Neuronal stem cell (in vitro differentiated cells): ENCODE measurements at regions not wholly inside any gene's neighbourhood (a gene's known extent, or its start where the extent isn't known, plus 50 kb on each side); places are given as distances from the start of the nearest gene placed in this dataset.
"Not testable (repeated sequence)": the region's sequence is repeated elsewhere in the genome, so short reads cannot be mapped to it uniquely, and the experiment has no call there.

ENCODE experiments used
- DNase-seq: peaks from one replicate; pipeline ENCODE4 v3.0.0-alpha.2; 2013; ENCODE audit warnings: low spot score
- H2AFZ ChIP-seq: one replicate; pipeline ENCODE4 v1.6.1; 2013; ENCODE audit warnings: mild to moderate bottlenecking, low read length, inconsistent platforms
- H2AK5ac ChIP-seq: 2 replicates; pipeline ENCODE4 v1.6.1; 2013; ENCODE audit warnings: low read depth, mild to moderate bottlenecking, inconsistent platforms, low read length, moderate library complexity, mixed read lengths
- H2BK120ac ChIP-seq: 2 replicates; pipeline ENCODE4 v1.6.1; 2013; ENCODE audit warnings: low read depth, mild to moderate bottlenecking, inconsistent platforms, low read length, moderate library complexity, mixed read lengths
- H2BK12ac ChIP-seq: one replicate; pipeline ENCODE4 v1.6.1; 2013; ENCODE audit warnings: low read length, inconsistent platforms
- H2BK15ac ChIP-seq: 2 replicates; pipeline ENCODE4 v1.6.1; 2013; ENCODE audit warnings: mild to moderate bottlenecking, low read length, inconsistent platforms, mixed read lengths
- H2BK5ac ChIP-seq: one replicate; pipeline ENCODE4 v1.6.1; 2013; ENCODE audit warnings: inconsistent platforms, mild to moderate bottlenecking, low read length, moderate library complexity
- H3K14ac ChIP-seq: one replicate; pipeline ENCODE4 v1.6.1; 2013; ENCODE audit warnings: low read length, inconsistent platforms
- H3K18ac ChIP-seq: 2 replicates; pipeline ENCODE4 v1.6.1; 2013; ENCODE audit warnings: low read length, inconsistent platforms
- H3K23ac ChIP-seq: 2 replicates; pipeline ENCODE4 v1.6.1; 2013; ENCODE audit warnings: low read depth, mild to moderate bottlenecking, mixed read lengths, low read length, inconsistent platforms; ENCODE audit not compliant: poor library complexity
- H3K27ac ChIP-seq: replicated peaks from 3 replicates; pipeline ENCODE4 v1.5.1; 2013; ENCODE audit warnings: low read length, inconsistent platforms
- H3K27me3 ChIP-seq, 3 experiments: 2 replicates each; pipeline ENCODE4 v1.6.1; 2013; ENCODE audit warnings: low read length in 3 of 3, mild to moderate bottlenecking in 2 of 3, inconsistent platforms in 1 of 3, low read depth in 1 of 3, mixed read lengths in 1 of 3, moderate library complexity in 1 of 3; ENCODE audit not compliant: control insufficient read depth in 3 of 3, insufficient read depth in 3 of 3
- H3K36me3 ChIP-seq, 2 donors: replicated peaks in 1 of 2; 2 replicates each; pipeline ENCODE4 v1.6.1; 2013; ENCODE audit warnings: low read length in 2 of 2; ENCODE audit not compliant: control insufficient read depth in 2 of 2, insufficient read depth in 2 of 2
- H3K4ac ChIP-seq: 2 replicates; pipeline ENCODE4 v1.6.1; 2013; ENCODE audit warnings: inconsistent platforms, mild to moderate bottlenecking, low read length, moderate library complexity
- H3K4me1 ChIP-seq, 2 donors: 1 replicate in 1 of 2; 2 replicates in 1 of 2; pipeline ENCODE4 v1.6.1; 2013; ENCODE audit warnings: low read length in 2 of 2, low read depth in 1 of 2; ENCODE audit not compliant: control insufficient read depth in 2 of 2, insufficient read depth in 1 of 2
- H3K4me2 ChIP-seq: one replicate; pipeline ENCODE4 v1.6.1; 2013; ENCODE audit warnings: mild to moderate bottlenecking, low read length, inconsistent platforms; ENCODE audit not compliant: insufficient read depth, poor library complexity, severe bottlenecking
- H3K4me3 ChIP-seq, 2 donors: 2 replicates each; pipeline ENCODE4 v1.5.1; 2013; ENCODE audit warnings: low read length in 2 of 2, mild to moderate bottlenecking in 2 of 2, inconsistent platforms in 1 of 2, moderate library complexity in 1 of 2
- H3K79me1 ChIP-seq: one replicate; pipeline ENCODE4 v1.6.1; 2013; ENCODE audit warnings: low read depth, mild to moderate bottlenecking, inconsistent platforms, low read length, moderate library complexity
- H3K9ac ChIP-seq: one replicate; pipeline ENCODE4 v1.6.1; 2013; ENCODE audit warnings: mild to moderate bottlenecking, low read depth, low read length, inconsistent platforms; ENCODE audit not compliant: poor library complexity
- H3K9me3 ChIP-seq, 2 donors: replicated peaks in 1 of 2; 2 replicates each; pipeline versions ENCODE3 to v1.6.1; 2013; ENCODE audit warnings: low read length in 2 of 2, mild to moderate bottlenecking in 2 of 2, inconsistent platforms in 1 of 2, low read depth in 1 of 2, mixed read lengths in 1 of 2, moderate library complexity in 1 of 2; ENCODE audit not compliant: control insufficient read depth in 2 of 2, insufficient read depth in 1 of 2
- H4K8ac ChIP-seq: one replicate; pipeline ENCODE4 v1.6.1; 2013; ENCODE audit warnings: low read depth, mild to moderate bottlenecking, inconsistent platforms, low read length, moderate library complexity
- H4K91ac ChIP-seq: one replicate; pipeline ENCODE4 v1.6.1; 2013; ENCODE audit warnings: low read length, low read depth, mild to moderate bottlenecking, inconsistent platforms; ENCODE audit not compliant: poor library complexity
- WGBS, 2 donors: extraction: QIAGEN DNeasy Blood & Tissue Kit; methylation state at CpG; one replicate each; pipeline ENCODE4 v1.1.7; 2013; ENCODE audit warnings: missing lambda C conversion rate in 2 of 2, mixed read lengths in 1 of 2; ENCODE audit not compliant: insufficient read length in 2 of 2, insufficient replicate concordance in 1 of 2; ENCODE audit errors: extremely low coverage in 2 of 2; 5-methylcytosine and 5-hydroxymethylcytosine counted together

GRCh38 chr13:28570356-28570755, 75.4 kb upstream of the FLT1 start:
- not testable (repeated sequence) for DNase-seq, H3K23ac ChIP-seq, H2AFZ ChIP-seq, H2BK15ac ChIP-seq, H4K8ac ChIP-seq, H3K4me1 ChIP-seq, H3K4me3 ChIP-seq, H3K36me3 ChIP-seq, H2BK120ac ChIP-seq, H3K27me3 ChIP-seq, H4K91ac ChIP-seq, H3K9ac ChIP-seq, H3K79me1 ChIP-seq, H2BK12ac ChIP-seq, H3K14ac ChIP-seq, H3K4me2 ChIP-seq, H2BK5ac ChIP-seq, H3K9me3 ChIP-seq, H3K18ac ChIP-seq, H2AK5ac ChIP-seq, H3K4ac ChIP-seq, H3K27ac ChIP-seq
- no CpG with 5 or more reads among the region's 7 CpGs for WGBS, 2 donors

DNA sequence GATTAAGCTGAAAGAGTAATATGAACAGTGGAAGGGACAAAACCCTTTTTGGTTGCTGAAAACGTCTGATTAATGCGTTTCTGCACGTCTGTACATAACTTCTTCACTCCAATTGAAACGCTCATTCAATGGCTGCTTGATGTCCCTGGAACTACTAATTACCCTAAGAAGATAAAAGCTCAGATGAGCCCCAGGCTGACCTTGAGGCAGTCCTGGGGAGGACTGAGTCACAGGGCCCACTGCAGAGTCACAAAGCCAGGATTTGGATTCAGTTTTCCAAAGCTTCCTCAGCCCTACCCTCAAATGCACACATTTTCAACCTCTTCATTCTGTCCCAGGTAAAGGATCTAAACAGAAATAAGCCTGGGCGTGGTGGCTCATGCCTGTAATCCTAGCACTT, 75.0 kb upstream of the FLT1 start:
- H3K4me2 ChIP-seq = no peak overlapping the region
- no CpG with 5 or more reads among the region's 5 CpGs for WGBS, 2 donors
- no peak overlapping the region for H2BK15ac ChIP-seq
- H3K27me3 ChIP-seq = no peaks in the 10 kb centered on the region
- H4K91ac ChIP-seq = no peak overlapping the region
- no peak overlapping the region for H2BK5ac ChIP-seq
- H2AK5ac ChIP-seq = no peak overlapping the region
- no peak overlapping the region for H3K9ac ChIP-seq
- no peak overlapping the region for H2BK12ac ChIP-seq
- H3K14ac ChIP-seq = no peak overlapping the region
- no peak overlapping the region for H3K4ac ChIP-seq
- DNase-seq = no peak
- no peak overlapping the region for H3K23ac ChIP-seq
- no peak overlapping the region for H2AFZ ChIP-seq
- H3K18ac ChIP-seq = no peak overlapping the region
- no peaks in the 10 kb centered on the region for H3K4me1 ChIP-seq
- no peaks in the 10 kb centered on the region for H3K79me1 ChIP-seq
- no peak overlapping the region for H4K8ac ChIP-seq
- no peak overlapping the region for H2BK120ac ChIP-seq
- no peaks in the 10 kb centered on the region for H3K9me3 ChIP-seq
- no peaks in the 10 kb centered on the region for H3K36me3 ChIP-seq
- H3K27ac ChIP-seq = no peak overlapping the region
- no peak overlapping the region for H3K4me3 ChIP-seq

- H2AFZ ChIP-seq = no peak overlapping the region
- no peak overlapping the region for H3K4me3 ChIP-seq
- H4K91ac ChIP-seq = no peak overlapping the region
- no peak overlapping the region for H3K27ac ChIP-seq
- no peak for DNase-seq
- H2BK5ac ChIP-seq = no peak overlapping the region
- no peak overlapping the region for H3K4me2 ChIP-seq
- no peak overlapping the region for H3K9ac ChIP-seq
- no peaks in the 10 kb centered on the region for H3K4me1 ChIP-seq
- H3K14ac ChIP-seq = no peak overlapping the region
- no peak overlapping the region for H2BK15ac ChIP-seq
- H3K9me3 ChIP-seq = no peaks in the 10 kb centered on the region
- H2BK12ac ChIP-seq = no peak overlapping the region
- no peak overlapping the region for H2AK5ac ChIP-seq
- H3K4ac ChIP-seq = no peak overlapping the region
- H3K36me3 ChIP-seq = no peaks in the 10 kb centered on the region
- H2BK120ac ChIP-seq = no peak overlapping the region
- no peak overlapping the region for H3K23ac ChIP-seq
- H4K8ac ChIP-seq = no peak overlapping the region
- no peak overlapping the region for H3K18ac ChIP-seq
- peaks cover 0 to 5% (median 0%) of the 10 kb centered on the region in 3 experiments for H3K27me3 ChIP-seq
- WGBS, 2 donors = no CpG with 5 or more reads among the region's 3 CpGs
- no peaks in the 10 kb centered on the region for H3K79me1 ChIP-seq
Measured at GRCh38 chr13:28568286-28568685, 73.4 kb upstream of the FLT1 start.

- Histone ChIP-seq H3K4me2 (no peak overlapping the region), H2AFZ (no peak overlapping the region), H2AK5ac (no peak overlapping the region), H2BK120ac (no peak overlapping the region), H3K27me3 (peaks cover 0 to 5% (median 0%) of the 10 kb centered on the region in 3 experiments), H2BK15ac (no peak overlapping the region), H3K9me3 (no peaks in the 10 kb centered on the region), H4K91ac (no peak overlapping the region), H3K18ac (no peak overlapping the region), H4K8ac (no peak overlapping the region), H3K4ac (no peak overlapping the region), H3K4me1 (no peaks in the 10 kb centered on the region), H3K23ac (no peak overlapping the region), H2BK5ac (no peak overlapping the region), H3K9ac (no peak overlapping the region), H3K79me1 (no peaks in the 10 kb centered on the region), H2BK12ac (no peak overlapping the region), H3K36me3 (no peaks in the 10 kb centered on the region), H3K4me3 (no peak overlapping the region), H3K27ac (no peak overlapping the region), H3K14ac (no peak overlapping the region)
- no peak for DNase-seq
- WGBS, 2 donors = no CpG with 5 or more reads among the region's 4 CpGs
Measured at GRCh38 chr13:28566891-28567290, 72.0 kb upstream of the FLT1 start.
